Gastroesophageal sphincter (tissue), 4 donors: ENCODE measurements at regions not wholly inside any gene's neighbourhood (a gene's known extent, or its start where the extent isn't known, plus 50 kb on each side); places are given as distances from the start of the nearest gene placed in this dataset.

Source experiments
- ATAC-seq: fragments of 150-250 bp; one replicate; pipeline ENCODE4 v1.9.1; 2016; ENCODE audit warnings: mild to moderate bottlenecking, moderate library complexity
- H3K27ac ChIP-seq, 4 donors: fragments of 200-600 bp; sonication (generic) in 3 of 4; 1 replicate in 3 of 4; 2 replicates in 1 of 4; pipeline ENCODE4 v1.5.1; 2016 to 2019
- H3K27me3 ChIP-seq: fragments of 200-600 bp; sonication (generic); one replicate; pipeline ENCODE4 v1.5.1; 2019
- H3K36me3 ChIP-seq, 2 donors: fragments of 200-600 bp; sonication (generic); one replicate each; pipeline ENCODE4 v1.5.1; 2019; ENCODE audit warnings: control low read depth in 1 of 2
- H3K4me1 ChIP-seq, 3 donors: fragments of 200-600 bp; sonication (generic); 1 replicate in 2 of 3; 2 replicates in 1 of 3; pipeline ENCODE4 v1.5.1; 2016 to 2019; ENCODE audit warnings: control low read depth in 2 of 3
- H3K4me3 ChIP-seq, 2 donors: fragments of 200-600 bp; sonication (generic); one replicate each; pipeline ENCODE4 v1.5.1; 2019; ENCODE audit warnings: mild to moderate bottlenecking in 1 of 2, moderate library complexity in 1 of 2
- H3K9me3 ChIP-seq, 3 donors: fragments of 200-600 bp; sonication (generic); one replicate each; pipeline ENCODE4 v1.5.1; 2017 to 2019; ENCODE audit warnings: control low read depth in 2 of 3
- EP300 ChIP-seq: sonication (generic); formaldehyde crosslinking; IDR thresholded peaks from one replicate; pipeline ENCODE4 v1.6.1; 2017; ENCODE audit warnings: antibody characterized with exemption, mild to moderate bottlenecking
- POLR2A ChIP-seq, 2 donors: fragments of 450-650 bp; IDR thresholded peaks; one replicate each; pipeline ENCODE4 v1.6.1; 2017; ENCODE audit warnings: antibody characterized with exemption in 2 of 2, mild to moderate bottlenecking in 2 of 2, moderate library complexity in 1 of 2
- POLR2AphosphoS5 ChIP-seq: sonication (generic); formaldehyde crosslinking; IDR thresholded peaks from one replicate; pipeline ENCODE4 v1.6.1; 2017; ENCODE audit warnings: antibody characterized with exemption
- WGBS, 2 donors: methylation state at CpG; one replicate each; pipeline ENCODE4 v1.1.5; 2018; ENCODE audit warnings: low coverage in 1 of 2; 5-methylcytosine and 5-hydroxymethylcytosine counted together
- TF ChIP-seq, protein P1 (sequence below), 4 experiments: fragments of 200-600 bp in 2 of 4; fragments of 450-650 bp in 2 of 4; sonication (generic) in 1 of 4; IDR thresholded peaks; one replicate each; pipeline ENCODE4 v1.5.1; 2017 to 2019; ENCODE audit warnings: antibody characterized with exemption in 4 of 4, mild to moderate bottlenecking in 2 of 4, moderate library complexity in 2 of 4

DNA sequence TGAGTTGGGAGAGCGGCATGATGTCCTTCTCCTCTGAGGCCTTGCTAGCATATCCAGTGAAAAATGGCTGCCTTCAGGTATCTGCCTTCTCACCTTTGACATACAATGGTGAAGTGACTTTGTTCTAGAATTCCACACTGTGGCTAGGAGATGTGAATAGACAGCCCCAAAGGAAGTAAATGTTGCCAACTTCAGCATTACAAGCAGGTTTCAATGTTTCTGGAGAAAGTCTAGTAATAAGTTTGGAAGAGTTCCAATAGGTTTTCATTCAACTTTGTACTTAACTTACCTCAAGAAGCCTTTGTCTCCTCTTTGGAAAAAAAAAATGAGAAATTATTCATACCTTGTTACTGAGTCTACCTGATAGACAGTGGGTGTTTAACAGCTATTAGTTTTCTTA, 421.3 kb upstream of the MMADHC start:
- no peaks in the 10 kb centered on the region for H3K4me1 ChIP-seq
- no peaks in the 10 kb centered on the region for H3K27me3 ChIP-seq
- no peak for ATAC-seq
- no peak overlapping the region for H3K4me3 ChIP-seq
- H3K9me3 ChIP-seq = no peaks in the 10 kb centered on the region
- TF ChIP-seq POLR2A (IDR thresholded peaks at IDR 0.05) = no peak
- TF ChIP-seq POLR2AphosphoS5 = no peak
- no peak for TF ChIP-seq EP300
- TF ChIP-seq, protein P1, sequence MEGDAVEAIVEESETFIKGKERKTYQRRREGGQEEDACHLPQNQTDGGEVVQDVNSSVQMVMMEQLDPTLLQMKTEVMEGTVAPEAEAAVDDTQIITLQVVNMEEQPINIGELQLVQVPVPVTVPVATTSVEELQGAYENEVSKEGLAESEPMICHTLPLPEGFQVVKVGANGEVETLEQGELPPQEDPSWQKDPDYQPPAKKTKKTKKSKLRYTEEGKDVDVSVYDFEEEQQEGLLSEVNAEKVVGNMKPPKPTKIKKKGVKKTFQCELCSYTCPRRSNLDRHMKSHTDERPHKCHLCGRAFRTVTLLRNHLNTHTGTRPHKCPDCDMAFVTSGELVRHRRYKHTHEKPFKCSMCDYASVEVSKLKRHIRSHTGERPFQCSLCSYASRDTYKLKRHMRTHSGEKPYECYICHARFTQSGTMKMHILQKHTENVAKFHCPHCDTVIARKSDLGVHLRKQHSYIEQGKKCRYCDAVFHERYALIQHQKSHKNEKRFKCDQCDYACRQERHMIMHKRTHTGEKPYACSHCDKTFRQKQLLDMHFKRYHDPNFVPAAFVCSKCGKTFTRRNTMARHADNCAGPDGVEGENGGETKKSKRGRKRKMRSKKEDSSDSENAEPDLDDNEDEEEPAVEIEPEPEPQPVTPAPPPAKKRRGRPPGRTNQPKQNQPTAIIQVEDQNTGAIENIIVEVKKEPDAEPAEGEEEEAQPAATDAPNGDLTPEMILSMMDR (IDR thresholded peaks at IDR 0.05) = no peak
- WGBS, 2 donors = 100% methylated on average over 1 of the region's 1 CpG
- H3K36me3 ChIP-seq = no peaks in the 10 kb centered on the region
- H3K27ac ChIP-seq = no peak overlapping the region

DNA sequence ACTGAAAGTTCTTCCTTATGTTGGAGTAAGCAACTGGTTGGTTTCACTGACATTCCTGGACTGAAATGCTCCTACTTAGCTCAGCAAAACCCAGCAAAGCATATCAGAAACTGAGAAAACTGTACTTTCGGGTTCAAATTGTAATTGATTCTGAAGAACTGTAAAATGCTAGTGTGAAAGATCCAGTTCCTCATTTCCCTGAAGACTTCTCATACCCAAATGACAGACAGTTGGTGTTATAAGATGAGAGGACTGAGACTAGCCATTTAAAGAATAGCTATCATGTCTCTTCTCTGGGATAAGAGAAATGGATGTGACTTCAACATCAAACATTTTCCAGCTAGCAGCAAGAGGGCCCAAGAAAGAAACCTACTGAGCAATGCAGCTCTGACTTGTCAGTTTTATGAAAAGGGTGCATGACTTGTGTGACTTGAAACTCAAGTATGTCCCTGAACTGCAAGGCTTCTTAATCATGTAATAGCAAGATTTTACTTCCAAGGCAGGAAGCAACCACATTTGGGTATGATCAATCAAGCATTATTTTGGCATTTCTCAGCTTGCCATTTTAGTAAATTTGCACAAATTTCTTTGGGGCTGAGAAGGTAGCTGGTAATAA, 420.3 kb upstream of the MMADHC start:
- ATAC-seq = no peak
- WGBS, 2 donors = 92 to 94% methylated on average over 1 of the region's 1 CpG
- TF ChIP-seq EP300 (no peak), POLR2AphosphoS5 (no peak)
- TF ChIP-seq, protein P1 (IDR thresholded peaks at IDR 0.05) = no peak

DNA sequence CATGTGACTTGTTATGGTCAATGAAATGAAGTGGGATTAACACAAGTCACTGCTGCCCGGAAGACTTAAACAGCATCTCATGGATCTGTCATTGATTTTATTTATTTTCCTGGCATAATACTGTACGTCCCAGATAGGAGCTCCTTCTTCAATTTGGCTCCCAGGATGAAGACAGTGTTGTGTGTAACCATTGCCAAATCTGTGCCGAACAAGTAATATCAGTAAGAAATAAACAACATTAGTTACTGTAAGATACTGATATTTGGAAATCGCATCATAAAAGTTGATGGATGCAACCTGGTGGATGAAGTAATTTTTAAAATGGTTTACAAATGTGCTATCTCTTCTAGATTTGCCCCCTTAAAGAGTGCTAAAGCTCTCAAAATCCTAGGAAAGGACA, 419.0 kb upstream of the MMADHC start:
- Histone ChIP-seq H3K9me3 (no peaks in the 10 kb centered on the region), H3K4me1 (no peaks in the 10 kb centered on the region), H3K36me3 (no peaks in the 10 kb centered on the region), H3K27ac (no peak overlapping the region), H3K27me3 (no peaks in the 10 kb centered on the region), H3K4me3 (no peak overlapping the region)
- TF ChIP-seq POLR2AphosphoS5 (no peak), EP300 (no peak), POLR2A (IDR thresholded peaks at IDR 0.05) (no peak)
- TF ChIP-seq, protein P1 (IDR thresholded peaks at IDR 0.05) = no peak
- ATAC-seq = no peak
- 66 to 87% methylated on average over 4 of the region's 4 CpGs for WGBS, 2 donors

More for the DNA sequence above, 420.3 kb upstream of the MMADHC start:
- Histone ChIP-seq H3K36me3 (no peaks in the 10 kb centered on the region), H3K4me1 (no peaks in the 10 kb centered on the region), H3K27me3 (no peaks in the 10 kb centered on the region), H3K4me3 (no peak overlapping the region), H3K9me3 (no peaks in the 10 kb centered on the region), H3K27ac (no peak overlapping the region)

DNA sequence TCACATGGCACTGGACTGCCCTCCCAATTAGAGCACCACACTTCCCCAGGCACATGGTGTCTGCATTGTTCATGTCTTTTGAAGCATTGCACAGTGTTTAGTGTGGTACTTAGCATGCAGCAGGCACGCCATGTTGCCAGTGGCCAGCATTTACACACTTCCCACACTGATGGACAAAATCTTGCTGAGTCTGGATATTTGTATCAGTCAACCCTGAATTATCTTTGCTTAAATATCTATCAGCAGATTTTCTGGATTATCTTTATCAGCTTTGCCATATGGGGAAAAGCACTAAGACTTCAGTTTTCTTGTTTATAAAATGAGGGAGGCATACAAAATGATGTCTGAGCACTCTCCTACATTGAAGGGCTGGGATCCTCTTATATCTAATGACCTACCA, 416.0 kb upstream of the MMADHC start:
- TF ChIP-seq POLR2AphosphoS5 = no peak
- no peak for TF ChIP-seq POLR2A (IDR thresholded peaks at IDR 0.05)
- no peak for TF ChIP-seq EP300

DNA sequence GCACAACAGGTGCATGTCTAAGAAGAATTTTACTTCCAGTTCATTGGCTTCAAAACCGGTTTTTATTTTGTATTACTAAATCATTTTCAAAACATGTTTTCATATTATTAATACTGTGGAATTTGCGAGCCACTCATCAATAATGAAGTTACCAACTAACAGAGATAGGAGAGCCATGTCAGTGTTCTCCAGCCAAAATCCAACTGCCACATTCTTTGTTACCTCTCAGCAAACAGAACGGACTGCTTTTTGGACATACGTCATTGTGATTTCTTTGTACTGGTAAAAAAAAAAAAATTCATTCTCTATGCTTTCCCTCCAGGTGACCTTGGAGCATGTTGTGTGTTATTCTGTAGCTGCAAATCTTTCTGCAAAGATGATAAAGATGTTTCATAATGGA, 414.2 kb upstream of the MMADHC start:
- no peak for ATAC-seq
- TF ChIP-seq POLR2AphosphoS5 (no peak), EP300 (no peak), POLR2A (IDR thresholded peaks at IDR 0.05) (no peak)
- TF ChIP-seq, protein P1 (IDR thresholded peaks at IDR 0.05) = no peak
- H3K4me1 ChIP-seq = no peaks in the 10 kb centered on the region
- H3K27ac ChIP-seq = no peak overlapping the region
- WGBS, 2 donors = 69 to 90% methylated on average over 4 of the region's 4 CpGs
- no peaks in the 10 kb centered on the region for H3K9me3 ChIP-seq
- no peaks in the 10 kb centered on the region for H3K36me3 ChIP-seq
- no peaks in the 10 kb centered on the region for H3K27me3 ChIP-seq
- no peak overlapping the region for H3K4me3 ChIP-seq

More for the DNA sequence above, 416.0 kb upstream of the MMADHC start:
- no peaks in the 10 kb centered on the region for H3K36me3 ChIP-seq
- no peak overlapping the region for H3K27ac ChIP-seq
- no peak for ATAC-seq
- H3K9me3 ChIP-seq = no peaks in the 10 kb centered on the region
- no peaks in the 10 kb centered on the region for H3K4me1 ChIP-seq
- H3K4me3 ChIP-seq = no peak overlapping the region
- no peaks in the 10 kb centered on the region for H3K27me3 ChIP-seq
- 100% methylated on average over 1 of the region's 1 CpG for WGBS, 2 donors
